GM12872 (cell line): ENCODE measurements at regions not wholly inside any gene's neighbourhood (a gene's known extent, or its start where the extent isn't known, plus 50 kb on each side); places are given as distances from the start of the nearest gene placed in this dataset.

Experiments
- TF ChIP-seq, protein P1 (sequence below): IDR thresholded peaks from 3 replicates; pipeline ENCODE4 v1.5.1; 2011; ENCODE audit warnings: low read depth, mild to moderate bottlenecking, low read length, moderate library complexity; ENCODE audit not compliant: insufficient read depth

DNA sequence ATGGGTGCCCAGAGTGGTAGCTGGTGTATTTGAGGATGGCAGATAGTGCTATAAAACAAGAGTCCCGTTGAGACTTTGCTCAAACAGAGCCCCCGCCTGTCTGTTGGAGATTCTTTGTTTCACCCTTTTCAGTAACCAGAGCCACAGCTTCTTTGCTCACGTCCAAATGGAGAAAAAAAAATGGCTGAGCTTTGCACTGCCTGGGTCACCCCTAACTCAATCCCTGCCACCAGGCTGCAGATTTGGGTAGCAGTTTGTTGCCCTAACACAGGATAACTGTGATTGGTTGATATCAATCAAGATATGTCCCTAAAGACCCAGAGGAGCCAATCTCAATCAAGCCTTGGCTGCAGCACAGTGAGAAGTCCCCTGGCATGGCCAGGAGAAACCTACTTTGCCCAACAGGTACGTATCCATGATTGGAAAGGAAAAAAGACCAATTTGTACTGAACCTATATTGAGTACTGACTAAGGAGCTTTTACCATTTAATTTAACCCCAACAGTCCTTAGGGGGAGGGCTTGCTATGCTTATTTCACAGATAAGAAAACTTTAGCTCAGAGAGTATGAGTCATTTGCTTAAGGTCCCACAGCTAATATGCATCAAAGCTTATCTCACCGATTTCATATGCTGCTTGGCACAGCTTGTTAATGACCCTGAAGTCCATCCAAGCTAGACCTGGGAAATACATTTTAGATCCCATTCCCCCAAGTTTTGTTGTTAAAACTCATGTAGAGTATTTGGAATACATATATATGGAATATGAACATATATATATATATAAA is 72.0 kb upstream of the SH3BP4 start:
- TF ChIP-seq, protein P1, sequence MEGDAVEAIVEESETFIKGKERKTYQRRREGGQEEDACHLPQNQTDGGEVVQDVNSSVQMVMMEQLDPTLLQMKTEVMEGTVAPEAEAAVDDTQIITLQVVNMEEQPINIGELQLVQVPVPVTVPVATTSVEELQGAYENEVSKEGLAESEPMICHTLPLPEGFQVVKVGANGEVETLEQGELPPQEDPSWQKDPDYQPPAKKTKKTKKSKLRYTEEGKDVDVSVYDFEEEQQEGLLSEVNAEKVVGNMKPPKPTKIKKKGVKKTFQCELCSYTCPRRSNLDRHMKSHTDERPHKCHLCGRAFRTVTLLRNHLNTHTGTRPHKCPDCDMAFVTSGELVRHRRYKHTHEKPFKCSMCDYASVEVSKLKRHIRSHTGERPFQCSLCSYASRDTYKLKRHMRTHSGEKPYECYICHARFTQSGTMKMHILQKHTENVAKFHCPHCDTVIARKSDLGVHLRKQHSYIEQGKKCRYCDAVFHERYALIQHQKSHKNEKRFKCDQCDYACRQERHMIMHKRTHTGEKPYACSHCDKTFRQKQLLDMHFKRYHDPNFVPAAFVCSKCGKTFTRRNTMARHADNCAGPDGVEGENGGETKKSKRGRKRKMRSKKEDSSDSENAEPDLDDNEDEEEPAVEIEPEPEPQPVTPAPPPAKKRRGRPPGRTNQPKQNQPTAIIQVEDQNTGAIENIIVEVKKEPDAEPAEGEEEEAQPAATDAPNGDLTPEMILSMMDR: no peak

DNA sequence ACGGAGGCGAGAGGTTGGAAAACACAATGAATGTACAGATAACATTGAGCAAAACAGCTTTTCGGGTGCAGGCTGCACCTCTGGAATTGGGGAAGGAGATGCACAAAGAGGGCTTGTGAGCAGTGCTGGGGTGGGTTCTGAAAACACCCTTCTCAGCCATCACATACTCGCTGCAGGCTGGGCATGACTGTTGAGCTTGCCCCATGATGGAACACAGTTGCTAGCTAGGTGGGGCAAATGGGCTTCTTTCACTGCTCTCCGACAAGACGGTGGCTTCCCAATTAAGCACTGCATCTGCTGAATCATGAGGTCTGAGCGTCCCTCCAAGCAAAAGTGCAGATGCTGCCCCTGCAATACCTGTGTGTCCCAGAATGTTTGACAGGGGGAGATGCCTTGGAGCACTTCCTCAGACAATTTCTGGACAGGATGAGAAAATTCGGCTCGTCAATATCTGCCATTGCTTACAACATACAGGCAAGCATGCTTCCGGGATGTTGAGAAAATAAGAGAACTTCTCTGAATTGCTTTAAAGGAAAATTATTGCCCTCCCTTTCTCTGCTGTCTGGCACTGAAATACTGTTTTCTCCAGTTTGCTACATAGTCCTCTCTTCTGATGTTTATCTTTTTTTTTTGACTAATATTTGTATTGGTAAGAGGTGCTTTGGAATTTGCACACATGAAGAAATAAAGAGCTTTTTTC is 77.3 kb upstream of the SH3BP4 start:
- TF ChIP-seq, protein P1: no peak

DNA sequence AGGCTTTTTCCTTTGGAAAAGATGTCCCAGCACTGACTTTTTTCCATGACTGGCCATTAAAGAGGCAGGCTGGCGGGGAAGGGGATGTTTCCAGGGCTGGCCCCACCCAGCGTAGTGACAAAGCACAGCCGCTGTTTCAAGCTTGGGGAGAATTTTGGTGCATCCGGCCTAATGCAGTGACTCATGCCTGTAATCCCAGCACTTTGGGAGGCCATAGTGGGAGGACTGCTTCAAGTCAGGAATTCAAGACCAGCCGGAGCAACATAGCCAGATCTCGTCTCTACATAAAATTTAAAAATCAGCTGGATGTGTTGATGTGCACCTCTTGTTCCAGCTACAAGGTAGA is 78.0 kb upstream of the SH3BP4 start:
- TF ChIP-seq, protein P1: no peak

DNA sequence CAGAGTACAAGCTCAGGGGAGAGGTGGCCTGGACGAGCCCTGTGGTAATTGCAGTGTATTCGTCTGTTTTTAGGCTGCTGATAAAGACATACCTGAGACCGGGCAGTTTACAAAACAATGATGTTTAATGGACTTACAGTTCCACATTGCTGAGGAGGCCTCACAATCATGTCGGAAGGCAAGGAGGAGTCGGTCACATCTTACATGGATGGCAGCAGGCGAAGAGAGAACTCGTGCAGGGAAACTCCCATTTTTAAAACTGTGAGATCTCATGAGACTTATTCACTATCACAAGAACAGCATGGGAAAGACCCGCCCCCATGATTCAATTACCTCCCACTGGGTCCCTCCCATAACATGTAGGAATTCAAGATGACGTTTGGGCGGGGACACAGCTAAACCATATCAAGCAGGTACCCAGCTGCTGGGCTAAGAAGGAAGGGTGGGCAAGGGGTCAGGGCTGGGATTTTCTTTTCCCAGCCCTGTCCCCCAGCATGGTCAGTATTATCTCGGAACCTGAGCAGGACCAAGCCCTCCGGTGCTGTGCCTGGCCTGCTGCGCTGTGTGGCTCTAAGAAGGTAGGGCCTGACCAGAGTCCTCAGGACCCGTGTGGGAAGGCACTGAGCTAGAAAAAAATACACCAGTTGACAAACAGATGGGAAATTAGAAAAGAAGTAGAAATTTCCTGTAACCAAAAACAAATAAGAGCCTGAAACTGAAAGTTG is 78.6 kb upstream of the SH3BP4 start:
- TF ChIP-seq, protein P1: no peak

DNA sequence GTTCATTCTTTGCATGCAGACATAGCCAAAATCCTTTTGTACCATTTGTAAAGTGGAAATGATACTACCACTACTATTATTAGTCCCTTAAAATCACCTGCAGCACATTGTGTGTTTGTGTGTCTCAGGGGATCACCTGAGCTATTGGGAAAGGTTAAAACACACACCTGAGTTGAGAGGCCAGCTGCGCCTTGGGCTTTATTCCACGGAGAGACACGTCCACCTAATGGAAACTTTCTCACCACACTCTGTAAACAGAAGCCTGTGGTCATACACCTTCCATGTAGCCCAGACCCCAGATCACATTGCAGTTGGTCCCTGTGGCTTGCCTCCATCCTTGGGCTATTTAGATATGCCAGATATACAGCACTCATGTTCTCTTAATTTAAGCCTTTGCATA is 81.8 kb upstream of the SH3BP4 start:
- TF ChIP-seq, protein P1: no peak

DNA sequence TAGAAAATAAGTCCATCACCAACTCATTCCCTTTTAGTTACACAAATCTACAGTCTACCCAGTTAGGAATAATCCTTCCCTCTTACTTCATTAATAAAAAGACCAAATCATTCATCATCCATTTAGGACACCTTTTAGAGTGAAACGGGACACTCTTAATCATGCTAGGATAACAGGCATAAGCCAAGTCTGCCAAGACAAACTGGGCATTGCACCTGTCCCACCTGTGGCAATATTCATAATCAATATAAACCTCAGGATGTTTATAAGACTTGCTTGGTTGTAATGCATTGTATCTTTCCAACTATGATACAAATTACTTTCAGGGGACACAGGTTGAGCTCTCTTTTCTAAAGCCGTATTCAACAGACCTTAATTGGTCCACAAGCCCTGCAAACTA is 82.7 kb upstream of the SH3BP4 start:
- TF ChIP-seq, protein P1: no peak

DNA sequence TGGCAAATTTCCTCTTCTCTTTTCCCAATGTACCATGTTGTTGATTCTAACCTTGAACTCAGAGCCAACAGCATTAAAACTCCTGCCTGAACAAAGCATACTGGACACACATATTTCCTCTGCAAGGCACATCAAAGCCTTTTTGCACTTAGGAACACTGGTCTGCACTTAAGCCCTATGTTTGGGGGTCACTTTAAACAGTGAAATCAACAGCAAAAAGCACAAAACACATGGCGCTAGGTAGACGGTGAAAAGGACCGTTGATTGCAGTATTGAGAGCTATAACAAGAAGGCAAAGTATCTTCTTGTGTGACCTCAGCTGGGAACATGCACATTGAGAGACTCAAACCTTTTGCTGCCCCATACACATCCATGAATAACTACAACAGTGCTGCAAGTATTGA is 83.9 kb upstream of the SH3BP4 start:
- TF ChIP-seq, protein P1: no peak
